ENCODE measurements at regions not wholly inside any gene's neighbourhood (a gene's known extent, or its start where the extent isn't known, plus 50 kb on each side); places are given as distances from the start of the nearest gene placed in this dataset.

DNA sequence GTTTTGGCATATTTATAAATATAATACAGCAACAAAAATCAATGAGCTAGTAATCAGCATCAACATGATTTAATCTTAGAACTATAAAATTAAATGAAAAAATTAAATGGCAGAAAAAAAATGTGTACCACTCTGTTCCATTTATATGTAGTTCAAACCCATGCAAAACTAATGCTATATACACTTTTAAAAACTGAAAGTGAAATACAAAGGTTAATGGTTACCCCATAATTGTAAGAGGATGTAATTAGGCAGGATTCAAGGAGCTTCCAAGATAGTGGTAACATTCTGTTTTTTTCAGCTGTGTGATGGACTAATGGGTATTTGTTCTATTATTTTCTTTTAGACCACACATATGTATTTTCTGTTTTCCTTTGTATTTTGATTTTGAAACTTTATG is 492.1 kb downstream of the UTRN start:
- TF ChIP-seq CTCF (conservative IDR thresholded peaks at IDR 0.05; ENCODE audit: low read depth, low read length): no peak
- no peak for TF ChIP-seq EZH2 (IDR thresholded peaks at IDR 0.05; ENCODE audit: low read length, unreplicated experiment)
- no peak for TF ChIP-seq EZH2phosphoT487 (IDR thresholded peaks at IDR 0.05; ENCODE audit: borderline replicate concordance, low read length)

Data from PC-3 (cell line).